ENCODE measurements at regions not wholly inside any gene's neighbourhood (a gene's known extent, or its start where the extent isn't known, plus 50 kb on each side); places are given as distances from the start of the nearest gene placed in this dataset.

DNA sequence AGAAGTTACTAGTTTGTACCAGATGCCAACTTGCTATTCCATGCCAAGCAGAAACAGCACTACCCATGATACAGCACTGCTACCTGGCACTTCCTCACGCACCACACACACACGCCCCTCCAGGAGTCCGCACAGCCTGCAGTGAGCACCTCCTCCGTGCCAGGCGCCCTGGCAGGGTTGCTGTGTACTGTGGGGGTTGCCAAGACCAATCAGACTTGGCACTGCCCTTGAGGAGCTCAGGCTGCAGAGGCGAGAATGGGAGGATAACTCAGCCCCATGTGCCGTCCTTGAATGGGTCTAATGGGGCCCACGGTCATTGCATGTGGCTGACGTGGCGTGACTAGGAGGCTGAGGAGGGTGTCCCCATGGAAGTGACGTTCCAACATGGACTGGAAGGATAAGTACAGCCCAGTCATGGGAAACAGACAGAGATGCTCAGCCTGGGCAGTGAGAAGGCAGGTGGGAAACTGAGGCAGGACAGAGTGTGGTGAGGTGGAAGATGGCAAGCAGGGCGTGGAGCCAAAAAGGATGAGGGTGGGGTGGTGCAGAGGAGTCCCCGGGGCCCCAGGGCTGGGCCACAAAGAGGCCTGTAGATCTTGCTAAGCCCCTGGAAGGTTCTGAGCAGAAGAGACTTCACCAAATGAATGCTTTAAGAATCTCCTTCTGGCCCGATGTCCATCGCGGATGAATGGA lies 65.3 kb upstream of the C14orf180 start:
- Histone ChIP-seq H3K9me3 (peaks cover 0 to 17% (median 0%) of the 10 kb centered on the region in 11 donors), H3K27me3 (peaks cover 0 to 9% (median 0%) of the 10 kb centered on the region in 7 donors), H3K4me3 (no peak overlapping the region), H3K27ac (no peak overlapping the region), H3K4me1 (peaks cover 0 to 11% (median 0%) of the 10 kb centered on the region in 9 donors), H3K36me3 (no peaks in the 10 kb centered on the region)
- DNase-seq: peak in 1 of 2 donors; percentile 53
- TF ChIP-seq, protein P1, sequence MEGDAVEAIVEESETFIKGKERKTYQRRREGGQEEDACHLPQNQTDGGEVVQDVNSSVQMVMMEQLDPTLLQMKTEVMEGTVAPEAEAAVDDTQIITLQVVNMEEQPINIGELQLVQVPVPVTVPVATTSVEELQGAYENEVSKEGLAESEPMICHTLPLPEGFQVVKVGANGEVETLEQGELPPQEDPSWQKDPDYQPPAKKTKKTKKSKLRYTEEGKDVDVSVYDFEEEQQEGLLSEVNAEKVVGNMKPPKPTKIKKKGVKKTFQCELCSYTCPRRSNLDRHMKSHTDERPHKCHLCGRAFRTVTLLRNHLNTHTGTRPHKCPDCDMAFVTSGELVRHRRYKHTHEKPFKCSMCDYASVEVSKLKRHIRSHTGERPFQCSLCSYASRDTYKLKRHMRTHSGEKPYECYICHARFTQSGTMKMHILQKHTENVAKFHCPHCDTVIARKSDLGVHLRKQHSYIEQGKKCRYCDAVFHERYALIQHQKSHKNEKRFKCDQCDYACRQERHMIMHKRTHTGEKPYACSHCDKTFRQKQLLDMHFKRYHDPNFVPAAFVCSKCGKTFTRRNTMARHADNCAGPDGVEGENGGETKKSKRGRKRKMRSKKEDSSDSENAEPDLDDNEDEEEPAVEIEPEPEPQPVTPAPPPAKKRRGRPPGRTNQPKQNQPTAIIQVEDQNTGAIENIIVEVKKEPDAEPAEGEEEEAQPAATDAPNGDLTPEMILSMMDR (IDR thresholded peaks at IDR 0.05): no peak
- intact Hi-C loops (cut with DNase I): no loop called here
- peak in 5 of 8 donors; percentile 35 to 72 (median 48) for ATAC-seq
- 65 to 83% methylated on average over 16 of the region's 16 CpGs for WGBS, 2 donors

DNA sequence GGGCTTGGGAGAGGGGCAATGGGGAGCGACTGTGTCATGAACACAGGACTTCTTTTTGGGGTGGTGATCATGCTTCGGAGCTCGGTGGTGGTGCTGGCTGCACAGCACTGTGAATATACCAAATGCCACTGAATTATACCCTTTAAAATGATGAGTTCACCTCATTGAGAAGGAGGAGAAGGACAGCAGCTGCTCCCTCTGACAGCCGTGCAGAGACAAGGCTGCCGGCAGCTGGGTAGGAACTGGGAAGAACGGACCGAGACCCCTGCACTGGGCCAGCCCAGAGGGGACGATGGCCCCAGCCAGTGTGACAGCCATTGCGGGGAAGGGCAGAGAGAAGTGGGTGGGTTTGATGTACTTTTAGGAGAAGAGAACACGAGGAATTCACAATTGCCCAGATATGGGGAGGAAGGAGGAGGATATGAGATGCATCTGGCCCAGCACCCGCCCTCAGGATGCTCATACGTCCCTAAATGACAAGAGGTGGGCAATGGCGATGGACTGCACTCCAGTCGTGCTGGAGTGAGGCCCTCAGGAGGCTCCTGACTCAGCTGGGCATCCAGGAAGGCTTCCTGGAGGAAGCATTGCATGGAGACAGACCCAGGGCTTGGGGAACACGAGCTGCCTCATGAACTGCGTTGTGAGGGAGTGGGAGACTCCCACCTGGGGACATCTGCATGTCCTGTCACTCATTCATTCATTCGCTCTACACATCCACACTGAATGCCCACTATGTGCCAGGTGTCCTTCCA lies 64.3 kb upstream of the C14orf180 start:
- Histone ChIP-seq H3K27me3 (peaks cover 0 to 10% (median 0%) of the 10 kb centered on the region in 7 donors), H3K36me3 (no peaks in the 10 kb centered on the region), H3K4me1 (peaks cover 0 to 10% (median 0%) of the 10 kb centered on the region in 9 donors), H3K27ac (no peak overlapping the region), H3K4me3 (no peak overlapping the region), H3K9me3 (peaks cover 0 to 17% (median 0%) of the 10 kb centered on the region in 11 donors)
- intact Hi-C loops (cut with DNase I): no loop called here
- TF ChIP-seq, protein P1 (IDR thresholded peaks at IDR 0.05): no peak
- DNase-seq (no peak), ATAC-seq (no peak)
- 75 to 82% methylated on average over 17 of the region's 17 CpGs for WGBS, 2 donors

GRCh38 chr14:104515811-104516780 lies 63.5 kb upstream of the C14orf180 start:
- TF ChIP-seq, protein P1 (IDR thresholded peaks at IDR 0.05): no peak
- DNase-seq: no peak

DNA sequence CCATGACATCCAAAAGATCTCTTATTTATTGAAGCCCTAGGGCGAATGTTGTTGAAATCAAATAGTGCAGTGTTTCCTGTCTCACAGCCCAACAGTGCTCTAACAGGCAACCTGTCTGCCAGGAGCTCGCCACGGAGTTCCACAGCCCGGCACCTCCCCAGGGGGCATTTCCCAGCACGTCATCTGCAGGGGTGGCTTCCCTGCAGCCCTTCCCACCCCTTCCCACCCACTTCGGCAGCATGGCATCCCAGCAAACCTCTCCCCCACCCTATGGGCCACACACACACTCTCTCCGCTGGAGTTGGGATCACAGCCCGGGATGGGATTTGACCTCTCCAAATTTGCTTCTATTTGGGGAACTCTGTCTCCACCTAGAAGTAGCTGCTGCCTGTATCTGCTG lies 62.7 kb upstream of the C14orf180 start:
- DNase-seq (no peak), ATAC-seq (no peak)
- Histone ChIP-seq H3K27me3 (peaks cover 0 to 13% (median 0%) of the 10 kb centered on the region in 7 donors), H3K4me3 (no peak overlapping the region), H3K27ac (no peak overlapping the region), H3K9me3 (peaks cover 0 to 17% (median 0%) of the 10 kb centered on the region in 11 donors), H3K36me3 (no peaks in the 10 kb centered on the region), H3K4me1 (no peaks in the 10 kb centered on the region)
- 55 to 63% methylated on average over 8 of the region's 8 CpGs for WGBS, 2 donors
- TF ChIP-seq, protein P1 (IDR thresholded peaks at IDR 0.05): no peak
- intact Hi-C loops (cut with DNase I): no loop called here

More at GRCh38 chr14:104515811-104516780, 63.5 kb upstream of the C14orf180 start:
- WGBS, 2 donors: 83 to 87% methylated on average over 23 of the region's 23 CpGs
- no peak for ATAC-seq
- peaks cover 0 to 14% (median 0%) of the 10 kb centered on the region in 7 donors for H3K27me3 ChIP-seq
- peaks cover 0 to 17% (median 0%) of the 10 kb centered on the region in 11 donors for H3K9me3 ChIP-seq
- no peaks in the 10 kb centered on the region for H3K36me3 ChIP-seq
- intact Hi-C loops (cut with DNase I): no loop called here
- H3K27ac ChIP-seq: no peak overlapping the region
- H3K4me1 ChIP-seq: peaks cover 0 to 2% (median 0%) of the 10 kb centered on the region in 9 donors
- H3K4me3 ChIP-seq: no peak overlapping the region

All from heart right ventricle (tissue), 16 donors.